ENCODE measurements at regions not wholly inside any gene's neighbourhood (a gene's known extent, or its start where the extent isn't known, plus 50 kb on each side); places are given as distances from the start of the nearest gene placed in this dataset.

DNA sequence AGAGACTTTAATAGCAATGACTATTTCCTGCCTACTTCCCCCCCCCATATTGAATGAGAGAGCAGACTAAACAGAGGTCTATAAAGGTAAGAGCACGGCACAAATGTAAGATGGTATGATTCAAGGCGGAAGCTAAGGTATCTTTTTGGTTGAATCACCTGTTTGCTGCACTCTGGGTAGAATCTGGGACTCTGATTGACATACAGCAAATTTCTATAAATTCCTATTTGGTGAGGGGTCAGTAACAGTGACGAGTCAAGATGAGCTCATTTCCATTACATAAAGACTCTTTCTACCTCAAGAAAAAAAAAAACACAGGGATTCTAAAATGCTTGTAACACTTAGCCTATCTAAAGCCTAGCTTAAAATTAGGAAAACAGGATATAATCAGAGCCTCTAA, 297.3 kb downstream of the TNS1 start (continued):
- TF ChIP-seq, protein P1, sequence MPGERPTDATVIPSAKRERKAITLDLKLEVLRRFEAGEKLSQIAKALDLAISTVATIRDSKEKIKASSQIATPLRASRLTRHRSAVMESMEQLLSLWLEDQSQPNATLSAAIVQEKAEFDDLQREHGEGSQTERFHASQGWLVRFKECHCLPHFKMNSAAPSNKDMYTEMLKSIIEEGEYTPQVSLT (CRISPR knock-in tag; IDR thresholded peaks at IDR 0.05; ENCODE audit: borderline replicate concordance, low read depth), result no peak
- TF ChIP-seq TCF12 (IDR thresholded peaks at IDR 0.05), result no peak
- TF ChIP-seq TCF12 (CRISPR knock-in tag; IDR thresholded peaks at IDR 0.05), result no peak
- TF ChIP-seq, protein P2, sequence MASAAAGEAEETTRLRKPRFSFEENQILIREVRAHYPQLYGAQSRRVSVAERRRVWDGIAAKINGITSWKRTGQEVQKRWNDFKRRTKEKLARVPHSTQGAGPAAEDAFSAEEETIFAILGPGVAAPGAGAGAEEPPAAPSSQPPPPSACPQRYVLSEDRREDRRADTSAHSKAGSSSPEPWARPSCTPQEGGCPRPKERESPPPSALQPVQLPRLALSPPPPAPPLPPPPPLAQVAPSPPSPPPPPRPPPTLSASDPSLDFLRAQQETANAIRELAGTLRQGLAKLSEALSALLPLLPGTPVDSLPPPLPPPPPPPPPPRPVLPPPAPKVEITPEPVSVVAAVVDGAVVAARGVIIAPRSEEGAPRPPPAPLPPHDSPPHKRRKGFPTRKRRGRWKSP (CRISPR knock-in tag; IDR thresholded peaks at IDR 0.05), result no peak
- TF ChIP-seq U2AF1 (optimal IDR thresholded peaks at IDR 0.05; ENCODE audit: low read depth, low read length), result no peak
- TF ChIP-seq, protein P3, sequence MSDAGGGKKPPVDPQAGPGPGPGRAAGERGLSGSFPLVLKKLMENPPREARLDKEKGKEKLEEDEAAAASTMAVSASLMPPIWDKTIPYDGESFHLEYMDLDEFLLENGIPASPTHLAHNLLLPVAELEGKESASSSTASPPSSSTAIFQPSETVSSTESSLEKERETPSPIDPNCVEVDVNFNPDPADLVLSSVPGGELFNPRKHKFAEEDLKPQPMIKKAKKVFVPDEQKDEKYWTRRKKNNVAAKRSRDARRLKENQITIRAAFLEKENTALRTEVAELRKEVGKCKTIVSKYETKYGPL (CRISPR knock-in tag; IDR thresholded peaks at IDR 0.05), result no peak
- TF ChIP-seq KAT2B (IDR thresholded peaks at IDR 0.05; ENCODE audit: borderline replicate concordance, low read depth, low read length), result no peak
- TF ChIP-seq ZNF484 (CRISPR knock-in tag; IDR thresholded peaks at IDR 0.05; ENCODE audit: borderline replicate concordance, low read depth), result no peak

DNA sequence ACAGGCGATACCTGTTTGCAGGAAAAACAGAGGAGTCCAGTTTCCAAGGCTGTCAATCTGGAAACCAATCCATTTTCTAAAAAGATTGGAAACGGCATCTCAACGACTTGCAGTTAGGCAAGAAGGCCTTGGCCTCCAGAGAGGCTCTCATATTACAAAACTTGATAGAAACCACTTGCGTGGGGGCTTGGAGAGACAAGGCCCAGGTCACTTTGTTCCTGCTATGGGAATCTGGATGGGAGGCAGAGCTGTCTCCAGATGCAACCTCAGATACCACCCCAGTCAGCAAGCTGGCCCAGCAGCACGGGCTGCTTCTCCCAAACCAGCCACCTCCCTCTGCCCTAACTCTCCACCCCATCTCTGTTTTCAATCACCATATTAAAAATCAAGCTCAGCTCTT, 298.8 kb downstream of the TNS1 start:
- ChIA-PET POLR2A (no interaction called here), CTCF (ENCODE audit: low intra/inter-chr PET ratio, low total read pairs) (no interaction called here)
- DNase-seq (ENCODE audit: low spot score) (no peak), FAIRE-seq (no peak), ATAC-seq (no peak)
- no peak for TF ChIP-seq ZBTB21 (CRISPR knock-in tag; IDR thresholded peaks at IDR 0.05)
- TF ChIP-seq, protein P4, sequence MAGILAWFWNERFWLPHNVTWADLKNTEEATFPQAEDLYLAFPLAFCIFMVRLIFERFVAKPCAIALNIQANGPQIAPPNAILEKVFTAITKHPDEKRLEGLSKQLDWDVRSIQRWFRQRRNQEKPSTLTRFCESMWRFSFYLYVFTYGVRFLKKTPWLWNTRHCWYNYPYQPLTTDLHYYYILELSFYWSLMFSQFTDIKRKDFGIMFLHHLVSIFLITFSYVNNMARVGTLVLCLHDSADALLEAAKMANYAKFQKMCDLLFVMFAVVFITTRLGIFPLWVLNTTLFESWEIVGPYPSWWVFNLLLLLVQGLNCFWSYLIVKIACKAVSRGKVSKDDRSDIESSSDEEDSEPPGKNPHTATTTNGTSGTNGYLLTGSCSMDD (CRISPR knock-in tag; IDR thresholded peaks at IDR 0.05), result no peak
- no peak for TF ChIP-seq ZNF766 (CRISPR knock-in tag; IDR thresholded peaks at IDR 0.05; ENCODE audit: borderline replicate concordance)
- TF ChIP-seq ZNF562 (CRISPR knock-in tag; IDR thresholded peaks at IDR 0.05; ENCODE audit: borderline replicate concordance), result no peak
- Histone ChIP-seq H2AFZ (ENCODE audit: low read length) (no peak overlapping the region), H3K27ac (ENCODE audit: extremely low read length, insufficient read depth, low read length) (no peak overlapping the region), H3K9ac (ENCODE audit: insufficient read depth, low read depth, low read length) (no peak overlapping the region), H3K9me3 (ENCODE audit: low read length) (no peaks in the 10 kb centered on the region), H3K36me3 (replicated peaks in 1 of 2; ENCODE audit: control insufficient read depth in 1 of 2, insufficient read depth in 2 of 2, low read length in 2 of 2) (no peaks in the 10 kb centered on the region), H3K27me3 (ENCODE audit: control insufficient read depth in 1 of 2, insufficient read depth in 2 of 2, low read length in 2 of 2) (peaks cover 0 to 6% of the 10 kb centered on the region in 2 experiments; a peak in 2 of 5 replicates), H3K4me1 (ENCODE audit: insufficient read depth, low read length) (no peaks in the 10 kb centered on the region), H3K4me3 (replicated peaks in 1 of 3; ENCODE audit: insufficient read depth in 1 of 3, low read depth in 2 of 3, low read length in 3 of 3) (no peak overlapping the region), H4K20me1 (ENCODE audit: insufficient read depth, low read length) (peaks cover 13% of the 10 kb centered on the region; the same call in 1 of the 2 replicates), H3K4me2 (ENCODE audit: low read depth, low read length) (no peak overlapping the region), H3K79me2 (ENCODE audit: insufficient read depth, low read length) (no peaks in the 10 kb centered on the region)
- BruUV-seq (replicated peaks), result no TSS peak
- 1% methylated on average over 5 of the region's 5 CpGs for WGBS (ENCODE audit: low lambda C conversion rate)
- in situ Hi-C loops (cut with HindIII; ENCODE audit: extremely low pct_ligation_motif_present, low pct_unique_long_range_greater_than_20kb) (no loop called here), intact Hi-C loops (cut with micrococcal nuclease; ENCODE audit: unreplicated experiment) (no loop called here)
